Activated naive CD4-positive, alpha-beta T cell treated with Interleukin-2 at 50 U/mL for 16 hours (primary cell): ENCODE measurements at regions not wholly inside any gene's neighbourhood (a gene's known extent, or its start where the extent isn't known, plus 50 kb on each side); places are given as distances from the start of the nearest gene placed in this dataset.

ENCODE experiments used
- DNase-seq: peaks from one replicate; pipeline ENCODE4 v3.0.0-alpha.2; 2020

GRCh38 chr17:77720946-77721845 is 237.3 kb upstream of the TNRC6C start:
- no peak for DNase-seq

- no peak for DNase-seq
Measured at GRCh38 chr17:77721846-77722160, 236.7 kb upstream of the TNRC6C start.

GRCh38 chr17:77722366-77722765 is 236.1 kb upstream of the TNRC6C start:
- DNase-seq: no peak

- DNase-seq: no peak
Measured at GRCh38 chr17:77723071-77723908, 235.2 kb upstream of the TNRC6C start.

- DNase-seq: no peak
Measured at GRCh38 chr17:77723909-77724875, 234.3 kb upstream of the TNRC6C start.

GRCh38 chr17:77724876-77725615 is 233.5 kb upstream of the TNRC6C start:
- no peak for DNase-seq

GRCh38 chr17:77725846-77726245 is 232.7 kb upstream of the TNRC6C start:
- DNase-seq: no peak

GRCh38 chr17:77726549-77727006 is 231.9 kb upstream of the TNRC6C start:
- no peak for DNase-seq

GRCh38 chr17:77727037-77727615 is 231.4 kb upstream of the TNRC6C start:
- DNase-seq: no peak

GRCh38 chr17:77728474-77728795 is 230.1 kb upstream of the TNRC6C start:
- no peak for DNase-seq

- no peak for DNase-seq
Measured at GRCh38 chr17:77728871-77729270, 229.6 kb upstream of the TNRC6C start.

GRCh38 chr17:77729587-77729986 is 228.9 kb upstream of the TNRC6C start:
- DNase-seq: no peak

GRCh38 chr17:77730376-77730775 is 228.1 kb upstream of the TNRC6C start:
- no peak for DNase-seq

GRCh38 chr17:77733576-77734296 is 224.8 kb upstream of the TNRC6C start:
- DNase-seq: no peak

- no peak for DNase-seq
Measured at GRCh38 chr17:77734371-77735080, 224.0 kb upstream of the TNRC6C start.

- no peak for DNase-seq
Measured at GRCh38 chr17:77735081-77735565, 223.4 kb upstream of the TNRC6C start.

- DNase-seq: no peak
Measured at GRCh38 chr17:77735566-77736198, 222.8 kb upstream of the TNRC6C start.

GRCh38 chr17:77736199-77736585 is 222.3 kb upstream of the TNRC6C start:
- no peak for DNase-seq

GRCh38 chr17:77736721-77737120 is 221.8 kb upstream of the TNRC6C start:
- DNase-seq: no peak
